ENCODE measurements at regions not wholly inside any gene's neighbourhood (a gene's known extent, or its start where the extent isn't known, plus 50 kb on each side); places are given as distances from the start of the nearest gene placed in this dataset.

- TF ChIP-seq CTCF (optimal IDR thresholded peaks at IDR 0.05 in 1 of 3, IDR thresholded peaks at IDR 0.05 in 1 of 3, conservative IDR thresholded peaks at IDR 0.05 in 1 of 3; ENCODE audit: extremely low read depth in 1 of 3, insufficient read depth in 2 of 3, low read length in 3 of 3) = no peak
- TF ChIP-seq EZH2 (IDR thresholded peaks at IDR 0.05; ENCODE audit: low read length) = no peak
These were observed 55.2 kb upstream of the TAGAP start for GRCh38 chr6:159099961-159100360.

All from keratinocyte (primary cell).